GM12892 (cell line): ENCODE measurements at regions not wholly inside any gene's neighbourhood (a gene's known extent, or its start where the extent isn't known, plus 50 kb on each side); places are given as distances from the start of the nearest gene placed in this dataset.

Experiments
- POLR2A ChIP-seq: IDR thresholded peaks from 2 replicates; pipeline ENCODE4 v1.6.1; 2011; ENCODE audit warnings: low read depth, low read length, control low read depth
- POLR2AphosphoS5 ChIP-seq: IDR thresholded peaks from 2 replicates; pipeline ENCODE4 v1.6.1; 2011; ENCODE audit warnings: low read depth, low read length, control low read depth
- TAF1 ChIP-seq: IDR thresholded peaks from 2 replicates; pipeline ENCODE4 v1.6.1; 2011; ENCODE audit warnings: low read depth, mild to moderate bottlenecking, control low read depth, low read length, borderline replicate concordance

DNA sequence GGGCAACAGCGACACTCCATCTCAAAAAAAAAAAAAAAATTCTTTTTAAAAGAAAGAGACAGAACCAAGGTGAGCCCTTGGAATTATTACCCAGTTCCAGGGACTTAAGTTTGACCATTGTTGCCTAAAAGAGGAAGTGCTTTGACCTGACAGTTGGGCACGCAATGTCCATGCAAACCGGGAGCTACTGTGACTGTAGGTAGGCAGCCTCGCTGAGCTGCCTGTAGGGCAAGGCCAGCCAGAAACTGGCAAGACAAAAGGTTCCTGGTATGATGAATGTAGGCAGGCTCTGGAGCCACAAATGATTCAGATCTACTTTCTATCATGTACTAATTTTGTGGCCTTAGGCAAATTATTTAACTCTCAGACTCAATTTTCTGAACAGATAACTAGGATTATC is 334.8 kb upstream of the ZNF462 start:
- TF ChIP-seq POLR2A, result no peak
- TF ChIP-seq POLR2AphosphoS5, result no peak
- no peak for TF ChIP-seq TAF1
